ENCODE measurements at regions not wholly inside any gene's neighbourhood (a gene's known extent, or its start where the extent isn't known, plus 50 kb on each side); places are given as distances from the start of the nearest gene placed in this dataset.

- Histone ChIP-seq H3K36me3 (replicated peaks in 1 of 2; ENCODE audit: control insufficient read depth in 1 of 2, insufficient read depth in 2 of 2, low read length in 1 of 2) (no peaks in the 10 kb centered on the region), H2AFZ (ENCODE audit: low read depth) (no peak overlapping the region), H3K9me2 (peaks cover 2% of the 10 kb centered on the region; the same call in 1 of the 2 replicates), H3K27me3 (ENCODE audit: insufficient read depth) (no peaks in the 10 kb centered on the region), H3K79me2 (ENCODE audit: insufficient read depth) (no peaks in the 10 kb centered on the region), H4K20me1 (ENCODE audit: insufficient read depth) (no peaks in the 10 kb centered on the region), H3K9me3 (no peaks in the 10 kb centered on the region), H3K4me3 (ENCODE audit: low read depth in 2 of 2, low read length in 1 of 2) (no peak overlapping the region), H3K9ac (no peak overlapping the region), H3F3A (replicated peaks; ENCODE audit: insufficient read depth) (no peaks in the 10 kb centered on the region), H3K4me1 (ENCODE audit: control insufficient read depth in 1 of 2, insufficient read depth in 2 of 2, low read depth in 1 of 2, low read length in 1 of 2) (no peaks in the 10 kb centered on the region), H3K27ac (ENCODE audit: low read depth in 2 of 2, low read length in 1 of 2) (no peak overlapping the region), H3K4me2 (no peak overlapping the region)
- 8% methylated on average over 1 of the region's 1 CpG for WGBS (ENCODE audit: low lambda C conversion rate)
- no peak for DNase-seq
- ChIA-PET POLR2A (no interaction called here), CTCF (interaction anchor here (1.5 kb wide), 1 partner anchor 19 kb away, joined by 3 read pairs; no protein-coding TSS in a partner anchor)
- TF ChIP-seq SMC3 (IDR thresholded peaks at IDR 0.05; ENCODE audit: low read depth, low read length): no peak
- TF ChIP-seq FOXJ3 (CRISPR knock-in tag; IDR thresholded peaks at IDR 0.05): no peak
- no peak for TF ChIP-seq YY1 (IDR thresholded peaks at IDR 0.05; ENCODE audit: low read depth)
- TF ChIP-seq GATA2 (CRISPR knock-in tag; IDR thresholded peaks at IDR 0.05): no peak
- TF ChIP-seq EP300 (IDR thresholded peaks at IDR 0.05; ENCODE audit: borderline replicate concordance in 1 of 2, low read depth in 1 of 2, low read length in 1 of 2): no peak
- no peak for TF ChIP-seq FOSL2 (IDR thresholded peaks at IDR 0.05; ENCODE audit: borderline replicate concordance, low read depth)
- TF ChIP-seq MXI1 (IDR thresholded peaks at IDR 0.05; ENCODE audit: low read depth, low read length): no peak
- no peak for TF ChIP-seq REST (IDR thresholded peaks at IDR 0.05; ENCODE audit: low read depth, low read length)
- no peak for TF ChIP-seq ZBTB33 (IDR thresholded peaks at IDR 0.05; ENCODE audit: borderline replicate concordance, low read depth)
- TF ChIP-seq ELF1 (IDR thresholded peaks at IDR 0.05): no peak
- TF ChIP-seq USF2 (IDR thresholded peaks at IDR 0.05; ENCODE audit: borderline replicate concordance, low read depth, low read length): no peak
- TF ChIP-seq POLR2AphosphoS5 (IDR thresholded peaks at IDR 0.05; ENCODE audit: low read depth, low read length): no peak
Measured at GRCh38 chr5:30357371-30357770, 836.1 kb upstream of the CDH6 start.

Measured in SK-N-SH (cell line).